ENCODE measurements at regions not wholly inside any gene's neighbourhood (a gene's known extent, or its start where the extent isn't known, plus 50 kb on each side); places are given as distances from the start of the nearest gene placed in this dataset.

GRCh38 chr5:38675443-38675842 lies 119.0 kb upstream of the LIFR start:
- no peaks in the 10 kb centered on the region for H4K20me1 ChIP-seq (ENCODE audit: control insufficient read depth, insufficient read depth, insufficient read length)
- H3K27me3 Mint-ChIP-seq (ENCODE audit: low read depth), result no peaks in the 10 kb centered on the region
- WGBS (ENCODE audit: extremely low coverage, insufficient read length, low lambda C conversion rate), result no CpG with 5 or more reads among the region's 2 CpGs

More at GRCh38 chr5:38675443-38675842, 119.0 kb upstream of the LIFR start:
- H2BK120ac ChIP-seq (ENCODE audit: low read depth, low read length, poor library complexity, severe bottlenecking), result no peak overlapping the region
- H3K4me1 ChIP-seq (ENCODE audit: insufficient read depth, low read length), result no peaks in the 10 kb centered on the region
- no peak overlapping the region for H3T11ph ChIP-seq (ENCODE audit: low read length)
- H4K8ac ChIP-seq (replicated peaks; ENCODE audit: insufficient read length, low read depth, low read length), result no peak overlapping the region
- no peak overlapping the region for H3K4me3 Mint-ChIP-seq
- no peak overlapping the region for H3K14ac ChIP-seq (ENCODE audit: insufficient read depth, low read length)
- H3K23ac ChIP-seq (ENCODE audit: insufficient read length, low read depth, low read length), result no peak overlapping the region
- H3K4me2 ChIP-seq (ENCODE audit: insufficient read depth, insufficient read length, low read length), result no peak overlapping the region
- no peak overlapping the region for H2AFZ ChIP-seq (ENCODE audit: low read length)
- no peak overlapping the region for H2BK20ac ChIP-seq (ENCODE audit: low read depth, low read length, poor library complexity, severe bottlenecking)
- no peak overlapping the region for H3K18ac ChIP-seq (ENCODE audit: insufficient read length, low read depth, low read length)
- no peak overlapping the region for H2BK5ac ChIP-seq (ENCODE audit: insufficient read length, low read length)
- no peaks in the 10 kb centered on the region for H3K23me2 ChIP-seq (ENCODE audit: insufficient read length, low read depth, low read length, poor library complexity, severe bottlenecking)
- no peak overlapping the region for H3K27ac Mint-ChIP-seq
- H3K79me2 ChIP-seq (ENCODE audit: insufficient read depth, low read length), result no peaks in the 10 kb centered on the region
- no peak for TF ChIP-seq CTCF (conservative IDR thresholded peaks at IDR 0.05)
- H3K79me1 ChIP-seq (ENCODE audit: insufficient read depth, low read depth, low read length, poor library complexity, severe bottlenecking), result no peaks in the 10 kb centered on the region
- no peaks in the 10 kb centered on the region for H3K4me1 Mint-ChIP-seq
- H3K9ac ChIP-seq (ENCODE audit: extremely low read depth, insufficient read length, low read length), result no peak overlapping the region
- no peak overlapping the region for H3K4ac ChIP-seq (ENCODE audit: low read depth, low read length)
- no peak overlapping the region for H4K5ac ChIP-seq (ENCODE audit: insufficient read length, low read depth, low read length)
- no peaks in the 10 kb centered on the region for H3K36me3 Mint-ChIP-seq (ENCODE audit: insufficient read depth in 1 of 3, low read depth in 3 of 3)
- DNase-seq, result no peak
- H3K9me3 ChIP-seq (ENCODE audit: control insufficient read depth, low read depth, low read length), result no peaks in the 10 kb centered on the region
- no peaks in the 10 kb centered on the region for H3K27me3 ChIP-seq (ENCODE audit: insufficient read depth, low read length)
- H2BK12ac ChIP-seq (ENCODE audit: insufficient read length, low read depth, low read length), result no peak overlapping the region
- H3K27ac ChIP-seq (ENCODE audit: insufficient read length, low read depth, low read length), result no peak overlapping the region
- no peak overlapping the region for H3K56ac ChIP-seq (ENCODE audit: insufficient read length, low read depth, low read length)
- no peak overlapping the region for H4K91ac ChIP-seq (ENCODE audit: insufficient read length, low read depth, low read length)
- no peak overlapping the region for H2BK15ac ChIP-seq (ENCODE audit: low read depth, low read length)
- no peaks in the 10 kb centered on the region for H3K9me3 Mint-ChIP-seq
- H2AK5ac ChIP-seq (ENCODE audit: insufficient read length, low read length), result no peak overlapping the region

Data from H9 (cell line).